ENCODE measurements at regions not wholly inside any gene's neighbourhood (a gene's known extent, or its start where the extent isn't known, plus 50 kb on each side); places are given as distances from the start of the nearest gene placed in this dataset.

DNA sequence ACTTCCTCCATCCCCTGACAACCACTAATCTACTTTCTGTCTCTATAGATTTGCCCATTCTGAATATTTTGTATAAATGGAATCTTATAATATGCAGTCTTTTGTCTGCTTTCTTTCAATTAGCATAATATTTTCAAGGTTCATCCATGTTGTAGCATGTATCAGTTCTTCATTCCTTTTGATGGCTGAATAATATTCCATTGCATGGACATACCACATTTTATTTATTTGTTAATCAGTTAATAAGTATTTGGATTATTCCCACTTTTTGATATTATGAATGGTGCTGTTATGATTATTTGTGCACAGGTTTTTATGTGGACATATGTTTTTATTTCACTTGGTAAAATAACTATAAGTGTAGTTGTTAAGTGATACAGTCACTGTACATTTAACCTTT, 155.1 kb upstream of the WSCD2 start:
- ATAC-seq (no peak), DNase-seq (no peak)
- Histone ChIP-seq H3K27me3 (no peaks in the 10 kb centered on the region), H3K4me1 (no peaks in the 10 kb centered on the region), H3K4me3 (no peak overlapping the region), H3K9me3 (peaks cover 0 to 7% (median 0%) of the 10 kb centered on the region in 4 donors), H3K27ac (no peak overlapping the region), H3K36me3 (no peaks in the 10 kb centered on the region)
- intact Hi-C loops (cut with DNase I): no loop called here
- TF ChIP-seq, protein P1, sequence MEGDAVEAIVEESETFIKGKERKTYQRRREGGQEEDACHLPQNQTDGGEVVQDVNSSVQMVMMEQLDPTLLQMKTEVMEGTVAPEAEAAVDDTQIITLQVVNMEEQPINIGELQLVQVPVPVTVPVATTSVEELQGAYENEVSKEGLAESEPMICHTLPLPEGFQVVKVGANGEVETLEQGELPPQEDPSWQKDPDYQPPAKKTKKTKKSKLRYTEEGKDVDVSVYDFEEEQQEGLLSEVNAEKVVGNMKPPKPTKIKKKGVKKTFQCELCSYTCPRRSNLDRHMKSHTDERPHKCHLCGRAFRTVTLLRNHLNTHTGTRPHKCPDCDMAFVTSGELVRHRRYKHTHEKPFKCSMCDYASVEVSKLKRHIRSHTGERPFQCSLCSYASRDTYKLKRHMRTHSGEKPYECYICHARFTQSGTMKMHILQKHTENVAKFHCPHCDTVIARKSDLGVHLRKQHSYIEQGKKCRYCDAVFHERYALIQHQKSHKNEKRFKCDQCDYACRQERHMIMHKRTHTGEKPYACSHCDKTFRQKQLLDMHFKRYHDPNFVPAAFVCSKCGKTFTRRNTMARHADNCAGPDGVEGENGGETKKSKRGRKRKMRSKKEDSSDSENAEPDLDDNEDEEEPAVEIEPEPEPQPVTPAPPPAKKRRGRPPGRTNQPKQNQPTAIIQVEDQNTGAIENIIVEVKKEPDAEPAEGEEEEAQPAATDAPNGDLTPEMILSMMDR (IDR thresholded peaks at IDR 0.05): no peak
- TF ChIP-seq POLR2A (IDR thresholded peaks at IDR 0.05): no peak

DNA sequence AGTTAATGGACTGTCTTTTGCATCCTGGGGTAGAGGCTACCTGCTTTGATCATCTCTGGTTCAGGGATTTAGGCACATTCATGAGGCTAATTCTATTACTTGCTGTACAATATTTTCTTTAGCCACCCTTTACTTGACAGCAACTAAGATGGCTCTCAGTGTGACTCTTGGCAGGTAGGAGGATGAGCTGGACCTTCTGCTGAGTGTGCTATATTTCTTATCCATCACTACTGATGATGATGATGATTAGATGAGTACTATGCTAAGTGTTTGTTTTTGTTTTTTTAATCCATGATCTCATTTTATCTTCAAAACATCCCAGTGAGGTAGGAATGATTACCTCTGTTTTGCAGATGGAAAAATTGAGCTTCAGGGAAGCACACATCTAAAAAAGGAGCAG, 152.8 kb upstream of the WSCD2 start:
- Histone ChIP-seq H3K36me3 (no peaks in the 10 kb centered on the region), H3K27me3 (no peaks in the 10 kb centered on the region), H3K4me1 (no peaks in the 10 kb centered on the region), H3K4me3 (no peak overlapping the region), H3K9me3 (peaks cover 0 to 7% (median 0%) of the 10 kb centered on the region in 4 donors), H3K27ac (no peak overlapping the region)
- intact Hi-C loops (cut with DNase I): no loop called here
- TF ChIP-seq, protein P1 (IDR thresholded peaks at IDR 0.05): no peak
- DNase-seq (no peak), ATAC-seq (no peak)

DNA sequence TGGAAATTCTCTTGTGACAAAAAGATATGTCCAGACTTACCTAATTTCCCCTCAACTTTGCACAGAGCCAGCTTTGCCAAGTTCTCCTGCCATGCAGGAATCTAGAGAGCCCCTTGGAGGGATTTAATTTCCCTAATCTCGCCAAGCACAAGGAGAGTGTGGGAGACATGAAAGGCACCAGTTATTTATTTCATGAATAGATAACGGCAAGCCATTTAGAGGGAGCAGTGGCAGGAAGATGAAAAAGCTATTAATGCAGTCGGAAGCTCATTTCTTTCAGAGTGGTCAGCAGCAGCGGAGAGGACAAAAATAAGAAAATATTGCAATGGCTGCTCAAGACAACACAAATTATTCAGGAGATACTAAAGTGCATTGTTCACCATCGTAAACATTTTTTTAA, 150.9 kb upstream of the WSCD2 start:
- Histone ChIP-seq H3K36me3 (no peaks in the 10 kb centered on the region), H3K27ac (no peak overlapping the region), H3K4me1 (no peaks in the 10 kb centered on the region), H3K27me3 (no peaks in the 10 kb centered on the region), H3K4me3 (no peak overlapping the region), H3K9me3 (peaks cover 0 to 7% (median 0%) of the 10 kb centered on the region in 4 donors)
- DNase-seq (no peak), ATAC-seq (no peak)
- intact Hi-C loops (cut with DNase I): no loop called here
- WGBS (ENCODE audit: insufficient coverage, low coverage, low lambda C conversion rate, missing lambda C conversion rate): 53% methylated on average over 5 of the region's 5 CpGs
- TF ChIP-seq, protein P1 (IDR thresholded peaks at IDR 0.05): no peak
- no peak for TF ChIP-seq POLR2A (IDR thresholded peaks at IDR 0.05)

DNA sequence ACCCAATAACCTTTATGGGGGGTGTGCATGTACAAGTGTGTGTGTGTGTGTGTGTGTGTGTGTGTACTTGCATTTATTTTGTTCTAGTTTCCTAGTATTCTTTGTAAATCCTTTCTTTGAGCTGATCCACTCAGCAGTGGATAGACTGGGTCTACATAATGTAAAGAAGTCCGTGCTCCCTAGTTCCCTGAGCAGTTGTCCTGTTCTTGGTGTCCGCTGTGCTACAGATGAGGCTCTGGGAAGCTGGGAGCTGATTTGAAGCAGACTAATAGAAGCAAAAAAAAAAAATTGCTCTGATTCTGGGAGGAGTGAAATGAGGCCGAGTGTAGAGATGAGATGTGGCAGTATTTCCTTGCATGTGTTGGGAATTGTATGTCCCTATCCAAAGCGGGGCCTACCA, 150.4 kb upstream of the WSCD2 start:
- ATAC-seq (no peak), DNase-seq (no peak)
- no peak overlapping the region for H3K27ac ChIP-seq
- intact Hi-C loops (cut with DNase I): no loop called here
- no peak for TF ChIP-seq POLR2A (IDR thresholded peaks at IDR 0.05)
- TF ChIP-seq, protein P1 (IDR thresholded peaks at IDR 0.05): no peak
- peaks cover 0 to 7% (median 0%) of the 10 kb centered on the region in 4 donors for H3K9me3 ChIP-seq
- H3K27me3 ChIP-seq: no peaks in the 10 kb centered on the region
- WGBS (ENCODE audit: insufficient coverage, low coverage, low lambda C conversion rate, missing lambda C conversion rate): 57% methylated on average over 4 of the region's 4 CpGs
- no peaks in the 10 kb centered on the region for H3K4me1 ChIP-seq
- no peak overlapping the region for H3K4me3 ChIP-seq
- H3K36me3 ChIP-seq: no peaks in the 10 kb centered on the region

DNA sequence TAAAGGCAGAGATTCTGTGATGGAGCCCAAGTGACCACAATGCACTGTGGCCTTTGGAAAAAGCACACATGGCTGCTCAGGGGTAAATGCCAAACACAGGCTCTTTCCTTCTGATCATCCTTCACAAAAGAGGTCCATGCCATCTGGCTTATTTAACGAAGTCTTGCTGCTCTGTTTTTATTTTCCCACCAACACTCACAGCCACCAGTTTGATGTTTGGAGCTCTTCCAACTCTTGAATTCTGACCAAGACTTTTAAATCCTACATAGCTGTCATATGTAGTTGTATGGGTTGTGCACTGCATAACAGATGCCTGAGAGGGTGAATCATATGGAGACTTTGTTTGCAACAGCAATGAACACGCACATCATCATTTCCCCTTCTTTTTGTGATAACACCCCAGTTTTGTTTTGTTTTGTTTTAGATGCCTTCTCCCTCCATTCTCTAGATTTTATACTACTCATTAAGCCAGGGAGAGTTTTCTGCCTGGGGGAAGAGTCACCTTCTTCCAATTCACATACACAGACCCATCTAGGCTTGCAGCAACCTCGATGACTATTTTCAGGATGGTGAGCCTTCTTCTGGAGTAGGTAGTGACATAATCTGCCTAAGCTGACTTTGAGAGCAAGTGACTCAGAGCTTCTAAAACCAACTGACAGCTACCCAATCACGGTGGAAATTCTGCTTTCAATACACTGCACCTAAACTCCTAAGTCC, 145.2 kb upstream of the WSCD2 start:
- H3K9me3 ChIP-seq: no peaks in the 10 kb centered on the region
- H3K36me3 ChIP-seq: no peaks in the 10 kb centered on the region
- H3K4me1 ChIP-seq: no peaks in the 10 kb centered on the region
- no peak overlapping the region for H3K4me3 ChIP-seq
- no peaks in the 10 kb centered on the region for H3K27me3 ChIP-seq
- ATAC-seq (no peak), DNase-seq (no peak)
- TF ChIP-seq, protein P1 (IDR thresholded peaks at IDR 0.05): no peak
- TF ChIP-seq POLR2A (IDR thresholded peaks at IDR 0.05): no peak
- intact Hi-C loops (cut with DNase I): no loop called here
- no peak overlapping the region for H3K27ac ChIP-seq
- 33% methylated on average over 4 of the region's 4 CpGs for WGBS (ENCODE audit: insufficient coverage, low coverage, low lambda C conversion rate, missing lambda C conversion rate)

Data from right lobe of liver (tissue), 6 donors.